ENCODE measurements at regions not wholly inside any gene's neighbourhood (a gene's known extent, or its start where the extent isn't known, plus 50 kb on each side); places are given as distances from the start of the nearest gene placed in this dataset.
"Not testable (repeated sequence)": the region's sequence is repeated elsewhere in the genome, so short reads cannot be mapped to it uniquely, and the experiment has no call there.

DNA sequence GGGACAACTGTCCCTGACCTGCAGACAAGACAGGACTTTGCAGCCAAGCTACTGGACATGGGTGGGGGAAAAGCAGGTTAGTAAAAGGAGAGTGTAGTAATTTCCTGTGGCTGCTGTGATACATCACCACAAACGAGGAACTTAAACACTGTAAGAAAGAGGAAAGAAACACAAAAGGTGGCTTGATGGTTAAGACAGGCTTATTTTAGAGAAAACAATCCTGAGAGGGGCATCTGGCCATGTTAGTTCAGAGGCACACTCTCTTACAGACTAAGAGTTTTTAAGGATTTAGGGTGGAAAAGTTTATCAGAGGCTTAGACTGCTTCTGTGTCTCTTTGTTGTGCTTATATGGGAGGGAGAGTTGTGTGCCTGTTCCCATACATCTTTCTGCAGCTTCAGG, 667.0 kb downstream of the TYW1 start:
- H3K4me1 ChIP-seq, result no peaks in the 10 kb centered on the region
- H3K27ac ChIP-seq, result no peak overlapping the region
- no peak overlapping the region for H3K4me3 ChIP-seq
- no peaks in the 10 kb centered on the region for H3K9me3 ChIP-seq
- TF ChIP-seq, protein P1, sequence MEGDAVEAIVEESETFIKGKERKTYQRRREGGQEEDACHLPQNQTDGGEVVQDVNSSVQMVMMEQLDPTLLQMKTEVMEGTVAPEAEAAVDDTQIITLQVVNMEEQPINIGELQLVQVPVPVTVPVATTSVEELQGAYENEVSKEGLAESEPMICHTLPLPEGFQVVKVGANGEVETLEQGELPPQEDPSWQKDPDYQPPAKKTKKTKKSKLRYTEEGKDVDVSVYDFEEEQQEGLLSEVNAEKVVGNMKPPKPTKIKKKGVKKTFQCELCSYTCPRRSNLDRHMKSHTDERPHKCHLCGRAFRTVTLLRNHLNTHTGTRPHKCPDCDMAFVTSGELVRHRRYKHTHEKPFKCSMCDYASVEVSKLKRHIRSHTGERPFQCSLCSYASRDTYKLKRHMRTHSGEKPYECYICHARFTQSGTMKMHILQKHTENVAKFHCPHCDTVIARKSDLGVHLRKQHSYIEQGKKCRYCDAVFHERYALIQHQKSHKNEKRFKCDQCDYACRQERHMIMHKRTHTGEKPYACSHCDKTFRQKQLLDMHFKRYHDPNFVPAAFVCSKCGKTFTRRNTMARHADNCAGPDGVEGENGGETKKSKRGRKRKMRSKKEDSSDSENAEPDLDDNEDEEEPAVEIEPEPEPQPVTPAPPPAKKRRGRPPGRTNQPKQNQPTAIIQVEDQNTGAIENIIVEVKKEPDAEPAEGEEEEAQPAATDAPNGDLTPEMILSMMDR (IDR thresholded peaks at IDR 0.05), result no peak
- no peaks in the 10 kb centered on the region for H3K27me3 ChIP-seq
- DNase-seq (ENCODE audit: low spot score in 2 of 2), result no peak
- intact Hi-C loops (cut with DNase I), result loop anchor here (10.0 kb wide), 1 partner anchor 59 kb away; no protein-coding TSS in a partner anchor
- H3K36me3 ChIP-seq, result no peaks in the 10 kb centered on the region

DNA sequence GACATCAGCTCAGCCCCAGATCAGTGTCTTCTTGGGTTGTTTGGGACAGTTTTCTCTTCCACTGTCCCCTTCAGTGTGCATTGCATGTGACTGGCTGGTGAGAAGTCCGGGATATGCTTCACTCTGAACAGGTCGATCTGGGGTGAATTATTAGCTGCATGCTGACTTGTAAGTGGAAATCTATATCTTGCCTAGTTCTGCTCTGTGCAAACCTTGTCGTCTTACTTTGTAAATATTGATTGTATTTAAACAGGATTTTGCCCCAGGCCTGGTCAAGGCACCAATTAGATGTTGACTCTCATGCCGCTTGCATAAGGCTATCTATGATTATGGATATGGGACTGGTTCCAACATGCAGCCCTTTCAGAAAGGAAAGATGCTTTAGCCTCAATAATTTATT, 669.7 kb downstream of the TYW1 start:
- not testable (repeated sequence) for H3K36me3 ChIP-seq; H3K4me1 ChIP-seq; DNase-seq (ENCODE audit: low spot score in 2 of 2); H3K27me3 ChIP-seq; H3K4me3 ChIP-seq; H3K9me3 ChIP-seq; H3K27ac ChIP-seq
- intact Hi-C loops (cut with DNase I), result loop anchor here (10.0 kb wide), 1 partner anchor 62 kb away; no protein-coding TSS in a partner anchor

DNA sequence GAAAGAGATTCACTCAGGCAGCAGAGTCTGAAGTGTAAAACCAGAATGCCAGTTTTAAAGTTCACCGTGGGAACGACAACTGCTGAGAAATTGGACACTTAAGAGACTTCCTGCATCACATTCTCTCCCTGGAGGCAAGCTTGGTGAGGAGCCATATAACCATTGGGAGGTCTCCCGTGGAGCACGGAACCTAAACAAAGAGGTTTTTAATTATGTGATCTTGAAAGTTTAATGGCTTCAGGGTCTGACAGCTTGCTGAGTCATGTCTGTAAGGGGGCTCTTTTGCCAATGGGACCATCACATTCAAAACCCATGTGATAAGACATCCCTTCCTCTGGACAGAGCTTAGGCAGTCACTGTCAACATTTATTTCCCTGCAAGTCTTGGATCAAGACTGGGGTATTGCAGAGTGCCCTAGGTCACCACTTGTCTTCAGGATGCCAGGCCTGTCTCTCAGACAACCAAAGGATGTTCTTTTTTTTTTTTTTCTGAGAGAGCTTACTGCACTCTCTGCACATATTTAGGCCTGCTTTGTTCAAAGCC, 674.4 kb downstream of the TYW1 start:
- Histone ChIP-seq H3K36me3 (no peaks in the 10 kb centered on the region), H3K4me1 (no peaks in the 10 kb centered on the region), H3K4me3 (no peak overlapping the region), H3K9me3 (no peaks in the 10 kb centered on the region), H3K27me3 (no peaks in the 10 kb centered on the region), H3K27ac (no peak overlapping the region)
- no peak for DNase-seq (ENCODE audit: low spot score in 2 of 2)
- intact Hi-C loops (cut with DNase I), result no loop called here
- TF ChIP-seq, protein P1 (IDR thresholded peaks at IDR 0.05), result no peak

DNA sequence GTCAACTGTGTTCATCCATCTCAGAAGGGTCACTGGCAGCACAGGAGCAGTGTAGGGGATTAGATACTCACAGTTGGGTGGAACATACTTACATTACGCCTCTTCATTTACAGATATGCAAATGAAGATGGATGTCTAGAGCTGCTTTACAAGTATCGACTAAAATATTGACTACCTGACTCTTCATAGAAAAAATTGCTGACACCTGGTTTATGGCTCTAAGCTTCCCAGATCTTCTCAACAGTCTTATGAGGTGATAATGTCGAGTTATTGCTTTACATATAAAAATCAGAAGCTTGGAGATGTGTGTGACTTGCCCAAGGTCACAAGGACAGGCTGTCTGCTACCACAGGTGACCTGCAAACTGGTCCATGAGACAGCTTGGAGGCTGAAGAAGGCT, 677.2 kb downstream of the TYW1 start:
- no peak for DNase-seq (ENCODE audit: low spot score in 2 of 2)
- intact Hi-C loops (cut with DNase I), result no loop called here
- no peaks in the 10 kb centered on the region for H3K4me1 ChIP-seq
- no peaks in the 10 kb centered on the region for H3K27me3 ChIP-seq
- no peak overlapping the region for H3K27ac ChIP-seq
- H3K4me3 ChIP-seq, result no peak overlapping the region
- no peaks in the 10 kb centered on the region for H3K36me3 ChIP-seq
- TF ChIP-seq, protein P1 (IDR thresholded peaks at IDR 0.05), result no peak
- no peaks in the 10 kb centered on the region for H3K9me3 ChIP-seq

DNA sequence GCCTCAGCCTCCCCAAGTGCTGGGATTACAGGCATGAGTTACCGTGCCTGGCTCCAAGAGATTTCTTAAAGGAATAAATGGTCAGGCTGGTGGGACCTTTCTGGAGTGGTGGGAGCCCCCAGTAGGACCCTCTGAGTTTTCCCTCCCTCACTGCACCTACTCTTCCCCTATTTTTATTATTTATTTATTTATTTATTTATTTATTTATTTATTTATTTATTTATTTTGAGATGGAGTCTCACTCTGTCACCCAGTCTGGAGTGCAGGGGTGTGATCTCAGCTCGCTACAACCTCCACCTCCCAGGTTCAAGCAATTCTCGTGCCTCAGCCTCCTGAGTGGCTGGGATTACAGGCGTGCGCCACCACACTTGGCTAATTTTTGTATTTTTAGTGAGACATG, 678.2 kb downstream of the TYW1 start:
- H3K4me1 ChIP-seq; H3K27ac ChIP-seq; H3K36me3 ChIP-seq; H3K27me3 ChIP-seq; DNase-seq (ENCODE audit: low spot score in 2 of 2); intact Hi-C loops (cut with DNase I); H3K4me3 ChIP-seq; H3K9me3 ChIP-seq: not testable (repeated sequence)

DNA sequence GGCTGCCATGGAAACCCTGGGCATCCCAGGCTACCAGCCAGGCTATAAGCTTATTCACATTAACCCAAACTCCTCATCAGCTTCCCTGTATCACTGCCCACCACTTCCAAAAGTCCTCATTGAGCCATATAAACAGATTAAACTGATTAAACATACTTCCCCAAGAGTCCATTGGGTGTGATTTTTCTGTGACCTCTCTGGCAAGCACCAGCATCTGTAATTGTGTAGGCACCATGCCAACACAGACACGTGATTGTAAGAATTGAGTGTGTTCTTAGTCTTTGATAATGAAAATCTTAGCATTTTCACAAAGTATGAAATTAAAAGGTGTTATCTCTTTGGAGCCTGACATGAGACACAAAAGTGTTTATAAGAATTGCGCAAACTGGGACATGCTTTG, 679.3 kb downstream of the TYW1 start:
- no peak for DNase-seq (ENCODE audit: low spot score in 2 of 2)
- Histone ChIP-seq H3K4me3 (no peak overlapping the region), H3K36me3 (no peaks in the 10 kb centered on the region), H3K27ac (no peak overlapping the region), H3K9me3 (no peaks in the 10 kb centered on the region), H3K27me3 (no peaks in the 10 kb centered on the region), H3K4me1 (no peaks in the 10 kb centered on the region)
- TF ChIP-seq, protein P1 (IDR thresholded peaks at IDR 0.05), result no peak
- intact Hi-C loops (cut with DNase I), result no loop called here

DNA sequence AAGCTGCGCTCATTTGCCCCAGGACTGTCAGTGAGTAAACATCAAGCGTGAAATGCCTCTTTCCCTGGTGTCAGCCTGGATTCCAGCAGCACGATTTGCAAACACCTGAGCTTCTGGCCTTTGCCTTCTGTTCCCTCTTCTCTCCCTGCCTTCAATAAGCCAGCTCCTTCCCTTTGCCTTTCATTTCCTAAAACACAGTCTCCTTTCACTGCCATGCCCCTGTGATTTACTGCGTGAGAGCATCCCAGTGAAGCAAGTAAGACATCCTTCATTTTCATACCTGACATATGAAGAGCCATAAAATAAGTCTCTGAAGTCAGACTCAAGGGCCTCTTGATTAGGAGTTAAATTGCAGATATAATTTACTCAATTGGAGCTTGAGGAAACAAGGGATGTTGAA, 681.8 kb downstream of the TYW1 start:
- DNase-seq (ENCODE audit: low spot score in 2 of 2), result no peak
- H3K4me3 ChIP-seq, result no peak overlapping the region
- no peaks in the 10 kb centered on the region for H3K36me3 ChIP-seq
- no peaks in the 10 kb centered on the region for H3K4me1 ChIP-seq
- TF ChIP-seq, protein P1 (IDR thresholded peaks at IDR 0.05), result no peak
- H3K27ac ChIP-seq, result no peak overlapping the region
- no peaks in the 10 kb centered on the region for H3K27me3 ChIP-seq
- intact Hi-C loops (cut with DNase I), result no loop called here
- H3K9me3 ChIP-seq, result no peaks in the 10 kb centered on the region
